ENCODE measurements at regions not wholly inside any gene's neighbourhood (a gene's known extent, or its start where the extent isn't known, plus 50 kb on each side); places are given as distances from the start of the nearest gene placed in this dataset.

- no peaks in the 10 kb centered on the region for H3K9me1 ChIP-seq (replicated peaks; ENCODE audit: control insufficient read depth, extremely low read depth, insufficient read depth, low read length)
- no peak overlapping the region for H2AFZ ChIP-seq (ENCODE audit: low read depth, low read length)
- dilution Hi-C loops (cut with MboI; ENCODE audit: extremely low pct_ligation_motif_present, low sequenced_read_pairs), result no loop called here
- no peaks in the 10 kb centered on the region for H3K79me2 ChIP-seq (ENCODE audit: control insufficient read depth, insufficient read depth, low read length)
- intact Hi-C loops (cut with micrococcal nuclease), result no loop called here
- TF ChIP-seq CTCF (IDR thresholded peaks at IDR 0.05; ENCODE audit: extremely low read depth in 1 of 2, insufficient read depth in 1 of 2, low read depth in 1 of 2, low read length in 2 of 2) (no peak), MAX (IDR thresholded peaks at IDR 0.05; ENCODE audit: insufficient read depth, insufficient read length) (no peak), EZH2 (IDR thresholded peaks at IDR 0.05; ENCODE audit: borderline replicate concordance, low read depth, low read length, severe bottlenecking) (no peak), POLR2AphosphoS5 (IDR thresholded peaks at IDR 0.05; ENCODE audit: insufficient read depth, low read depth, low read length) (no peak), JUN (IDR thresholded peaks at IDR 0.05; ENCODE audit: borderline replicate concordance, insufficient read depth, insufficient read length, low read depth) (no peak), GATA2 (IDR thresholded peaks at IDR 0.05; ENCODE audit: insufficient read depth, insufficient read length, low read depth, low read length) (no peak), FOS (IDR thresholded peaks at IDR 0.05; ENCODE audit: borderline replicate concordance, insufficient read depth, low read length) (no peak), MYC (IDR thresholded peaks at IDR 0.05; ENCODE audit: low read depth, low read length) (no peak), POLR2A (IDR thresholded peaks at IDR 0.05; ENCODE audit: low read depth, low read length) (no peak)
- H3K4me1 ChIP-seq (ENCODE audit: control insufficient read depth, extremely low read depth, insufficient read depth, low read length), result no peaks in the 10 kb centered on the region
- no peaks in the 10 kb centered on the region for H3K9me3 ChIP-seq (replicated peaks; ENCODE audit: control insufficient read depth, insufficient read depth, low read length)
- ChIA-PET CTCF (interaction anchor here (0.6 to 2.3 kb wide), 2 partner anchors 11 to 1526 kb away, joined by 4 to 9 read pairs; no protein-coding TSS in a partner anchor), POLR2A (no interaction called here)
- no peak for FAIRE-seq
- no peaks in the 10 kb centered on the region for H4K20me1 ChIP-seq (replicated peaks; ENCODE audit: control insufficient read depth, extremely low read depth, insufficient read depth, low read length)
- H3K36me3 ChIP-seq (ENCODE audit: control insufficient read depth in 2 of 2, extremely low read depth in 1 of 2, insufficient read depth in 2 of 2, low read length in 2 of 2), result no peaks in the 10 kb centered on the region
- no peak overlapping the region for H3K27ac ChIP-seq (ENCODE audit: insufficient read depth, low read depth, low read length)
- no peak for DNase-seq (ENCODE audit: low read depth, low spot score)
- H3K9ac ChIP-seq (replicated peaks; ENCODE audit: extremely low read depth, insufficient read depth, low read length), result no peak overlapping the region
- H3K27me3 ChIP-seq (ENCODE audit: control insufficient read depth in 2 of 2, insufficient read depth in 2 of 2, low read length in 2 of 2), result peaks cover 0 to 6% of the 10 kb centered on the region in 2 experiments
- H3K4me2 ChIP-seq (ENCODE audit: insufficient read depth, low read length), result no peak overlapping the region
- H3K4me3 ChIP-seq (replicated peaks in 1 of 3; ENCODE audit: insufficient read depth in 1 of 3, low read depth in 1 of 3, low read length in 3 of 3), result no peak overlapping the region
- no TSS peak for BruUV-seq (replicated peaks)
Observed at GRCh38 chr16:22664561-22664997, 149.4 kb upstream of the HS3ST2 start.

All from endothelial cell of umbilical vein (primary cell).